Fibroblast of upper back skin (primary cell): ENCODE measurements at regions not wholly inside any gene's neighbourhood (a gene's known extent, or its start where the extent isn't known, plus 50 kb on each side); places are given as distances from the start of the nearest gene placed in this dataset.

ENCODE experiments used
- DNase-seq: peaks from one replicate; pipeline ENCODE4 v3.0.0-alpha.2; 2013

DNA sequence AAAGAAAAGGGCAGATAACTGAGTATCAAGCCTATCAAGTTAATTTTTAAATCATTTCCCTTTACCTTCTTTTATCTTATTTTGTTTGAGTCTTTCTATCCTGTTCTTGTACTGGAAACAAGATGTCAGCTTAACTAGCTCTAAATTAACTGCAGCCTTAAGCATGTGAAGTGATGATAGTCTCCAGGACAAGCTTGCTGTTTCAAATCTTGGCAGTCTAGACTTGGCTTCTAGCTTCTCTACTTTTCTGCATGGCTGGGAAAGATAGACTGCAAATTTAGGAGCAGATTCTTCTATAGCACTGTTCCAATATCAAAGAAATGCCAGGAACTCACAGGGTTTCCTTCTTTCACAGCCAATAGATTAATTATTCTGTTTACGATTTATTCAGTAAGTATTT lies 1034.4 kb downstream of the TUSC7 start:
- no peak for DNase-seq

DNA sequence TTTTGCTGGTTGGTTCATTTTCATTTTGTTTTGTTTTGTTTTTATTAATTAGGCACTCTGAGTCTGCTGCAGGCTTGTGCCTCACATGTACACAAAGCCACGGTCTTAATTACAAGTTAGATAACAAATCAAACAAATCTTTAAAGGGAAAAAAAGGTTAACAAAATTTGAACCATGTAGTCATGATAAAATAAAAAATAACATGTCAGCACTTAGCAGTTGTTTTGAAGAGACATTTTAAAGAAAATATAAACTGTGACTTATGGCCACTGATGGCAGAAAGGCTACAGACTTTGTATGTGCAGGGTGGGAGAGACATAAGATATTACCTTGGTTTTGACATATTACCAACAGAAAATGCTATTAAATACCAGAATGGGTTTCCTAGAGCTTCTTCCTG lies 1035.4 kb downstream of the TUSC7 start:
- no peak for DNase-seq

DNA sequence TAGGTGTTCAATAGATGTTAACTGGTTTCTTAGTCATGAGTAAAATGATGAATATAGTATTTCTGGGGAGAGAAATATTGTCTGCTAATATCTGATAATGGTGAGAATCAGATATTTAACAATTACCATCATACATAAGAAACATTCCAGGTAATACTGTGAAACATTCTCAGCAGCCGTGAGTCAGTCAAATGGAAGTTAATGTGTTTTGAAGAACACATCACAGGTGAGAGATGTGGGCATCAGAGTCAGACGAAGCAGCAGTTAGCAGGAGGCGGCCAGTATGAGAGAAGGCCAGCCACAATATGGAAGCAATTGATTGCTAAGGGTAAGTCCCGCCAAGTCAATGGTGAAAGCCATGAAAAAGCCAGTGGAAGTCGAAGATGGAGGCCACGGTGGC lies 1035.9 kb downstream of the TUSC7 start:
- no peak for DNase-seq

DNA sequence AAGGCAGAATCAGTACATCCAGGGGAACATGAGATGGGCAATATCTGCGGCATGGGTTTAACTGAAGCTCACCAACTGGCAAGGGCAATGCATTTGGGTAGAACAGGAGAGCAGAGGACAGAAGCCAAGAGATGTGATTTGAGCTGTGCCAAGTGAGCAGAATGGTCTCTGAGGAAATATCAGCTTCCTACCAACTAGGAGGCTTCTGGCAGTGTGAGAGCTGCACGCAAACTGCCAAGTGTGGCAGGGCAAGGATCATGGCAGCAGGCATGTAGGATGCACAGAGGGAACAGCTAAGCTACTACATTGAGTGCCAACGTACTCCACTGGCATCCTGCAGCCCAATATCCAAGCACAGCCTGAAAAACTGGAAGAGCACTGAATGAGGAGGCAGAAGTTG lies 1036.5 kb downstream of the TUSC7 start:
- DNase-seq: no peak

DNA sequence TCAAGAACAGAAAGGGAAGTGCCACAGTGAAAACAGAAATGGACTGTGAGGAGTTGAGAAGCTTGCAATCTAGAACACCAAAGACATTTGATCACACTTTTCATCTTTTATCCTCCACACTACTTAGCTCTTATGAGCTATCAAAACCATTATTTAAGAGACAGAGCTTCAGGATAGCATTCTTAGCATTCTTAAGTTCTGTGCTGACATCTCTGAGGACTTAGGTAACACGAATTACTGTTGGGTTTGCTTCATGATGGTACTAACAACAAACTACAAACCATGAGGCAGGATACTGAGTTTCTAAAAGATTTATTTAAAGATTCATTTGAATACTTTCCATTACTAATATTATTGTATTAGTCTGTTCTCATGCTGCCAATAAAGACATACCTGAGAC lies 1038.6 kb downstream of the TUSC7 start:
- DNase-seq: peak; percentile 45

DNA sequence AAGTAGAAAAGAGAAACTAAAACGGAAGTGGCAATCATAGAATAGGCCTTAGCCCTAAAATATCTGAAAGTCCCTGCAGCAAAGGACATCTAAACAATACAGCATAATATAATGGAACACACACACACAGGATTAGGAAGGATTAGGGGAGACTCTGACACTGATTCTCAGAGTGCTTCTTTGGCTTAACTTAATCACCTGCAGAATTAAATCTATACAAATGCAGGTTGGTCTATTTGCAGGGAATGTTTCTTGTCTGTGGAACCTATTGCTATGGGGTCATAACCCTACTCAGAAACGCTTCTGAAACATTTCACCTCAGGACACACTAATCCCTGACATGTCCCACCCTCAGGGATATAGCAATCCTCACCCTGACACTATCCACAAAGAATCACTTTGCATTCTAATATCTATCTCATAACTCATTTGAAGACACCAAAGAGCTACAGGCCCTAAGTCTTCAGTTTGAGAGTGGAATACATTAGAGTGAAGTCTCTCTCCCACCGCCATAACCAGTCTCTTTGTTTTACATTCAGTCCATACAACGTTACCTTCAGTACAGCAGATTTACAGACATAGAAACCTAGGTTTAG lies 1041.2 kb downstream of the TUSC7 start:
- DNase-seq: no peak

DNA sequence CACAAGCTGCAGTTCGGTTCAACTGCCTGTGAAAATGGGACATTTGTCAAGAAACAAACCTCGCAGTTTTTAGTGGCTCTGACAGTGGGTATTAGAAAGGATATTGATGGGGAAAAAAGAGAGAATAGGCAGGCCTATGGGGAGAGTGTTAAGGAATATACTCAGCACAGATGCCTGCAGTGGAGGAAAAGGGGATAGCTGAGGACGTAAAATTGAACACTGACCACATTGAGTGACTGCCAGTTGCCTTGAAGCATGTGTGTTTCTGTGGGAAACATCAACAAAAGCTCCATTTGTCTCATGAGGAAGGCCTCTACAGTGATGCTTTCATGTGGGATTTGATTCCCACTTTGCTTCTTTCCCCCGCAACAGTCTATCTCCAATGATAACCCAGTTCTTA lies 1042.1 kb downstream of the TUSC7 start:
- DNase-seq: no peak

DNA sequence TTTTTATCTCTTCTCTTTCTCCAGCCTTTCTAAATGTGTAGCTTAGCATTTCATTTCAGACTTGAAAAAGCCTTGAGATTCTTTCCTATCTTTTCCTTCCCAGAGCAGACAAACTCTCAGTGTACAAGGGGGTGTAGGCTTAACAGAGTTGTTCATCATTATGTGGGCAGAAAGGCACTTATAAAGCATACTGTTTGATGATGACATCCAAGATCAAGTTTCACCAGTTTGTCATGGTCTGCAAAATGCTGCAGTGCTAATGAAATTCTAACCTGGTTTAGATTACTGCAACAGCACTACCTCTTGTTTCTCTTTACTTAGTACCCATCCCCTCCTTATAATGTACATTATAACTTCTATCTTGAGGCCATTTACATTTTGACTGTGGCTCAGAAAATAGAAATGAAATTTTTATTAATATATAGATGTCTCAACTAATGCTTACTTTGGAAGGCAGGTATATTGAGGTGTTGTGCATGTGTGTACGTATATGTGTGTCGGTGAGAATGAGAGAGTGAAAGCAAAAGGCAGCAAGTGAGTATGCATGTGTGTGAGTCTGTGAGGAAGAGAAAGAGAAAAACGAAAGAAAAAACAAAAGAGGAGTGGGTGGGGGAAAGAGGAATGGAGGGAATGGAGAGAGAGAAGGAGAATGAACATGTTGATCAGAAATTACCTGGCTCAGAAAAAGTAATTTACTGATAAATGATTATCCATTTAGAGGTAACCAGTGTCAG lies 1043.6 kb downstream of the TUSC7 start:
- peak; percentile 87 for DNase-seq

DNA sequence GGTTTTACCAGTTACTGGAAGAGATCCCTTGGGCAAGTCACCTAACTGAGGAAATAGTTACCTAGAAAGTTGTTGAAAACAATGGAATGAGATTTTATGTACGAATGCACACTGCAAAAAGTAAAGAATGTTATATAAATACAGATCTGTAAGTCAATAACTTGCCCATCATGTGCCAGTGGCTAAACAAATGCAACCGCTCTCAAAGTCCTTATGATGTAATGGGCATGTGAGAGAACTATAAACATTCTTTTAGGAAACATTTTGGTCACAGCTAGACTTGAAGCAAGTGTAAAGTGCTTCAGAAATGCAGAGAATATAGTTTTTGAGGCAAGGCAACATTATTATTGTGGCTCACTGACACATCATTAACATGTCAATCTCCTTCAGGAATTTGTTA lies 1044.5 kb downstream of the TUSC7 start:
- DNase-seq: no peak

DNA sequence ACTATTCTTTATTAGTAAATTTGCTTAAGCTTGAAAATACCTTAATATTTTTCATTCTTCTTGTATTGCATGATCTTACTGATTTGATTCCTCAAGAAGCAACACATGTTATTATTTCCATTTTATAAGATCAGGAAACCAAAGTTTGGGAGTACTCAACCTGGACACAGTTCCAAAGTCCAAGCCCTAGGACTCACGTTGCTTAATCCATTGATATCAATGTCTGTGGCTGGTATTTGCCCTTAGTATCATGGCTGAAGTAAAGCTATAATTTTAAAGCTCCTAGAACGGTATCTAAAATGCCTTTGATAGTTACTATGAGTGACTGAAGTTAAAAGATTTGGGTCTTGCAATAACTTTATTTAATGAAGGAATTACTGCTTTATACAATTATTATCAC lies 1045.3 kb downstream of the TUSC7 start:
- DNase-seq: no peak

DNA sequence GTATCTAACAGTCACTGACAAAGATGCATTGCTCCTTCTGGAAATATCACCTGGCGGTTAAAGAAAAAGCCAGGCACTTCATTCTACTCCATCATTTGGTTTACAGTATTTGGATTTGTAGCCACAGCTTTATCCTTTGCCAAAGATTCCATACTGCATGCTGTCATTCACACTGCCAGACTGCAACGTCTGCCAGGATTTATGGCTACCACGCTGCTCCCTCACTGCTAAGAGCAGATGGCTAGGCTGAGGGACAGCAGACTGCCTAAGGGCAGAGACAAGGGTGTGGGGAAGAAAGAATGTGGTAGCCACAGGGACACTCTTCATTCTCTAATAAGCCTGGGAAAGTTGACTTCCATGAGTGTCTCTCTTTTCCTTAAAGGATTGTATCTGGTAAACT lies 1047.0 kb downstream of the TUSC7 start:
- peak; percentile 67 for DNase-seq

DNA sequence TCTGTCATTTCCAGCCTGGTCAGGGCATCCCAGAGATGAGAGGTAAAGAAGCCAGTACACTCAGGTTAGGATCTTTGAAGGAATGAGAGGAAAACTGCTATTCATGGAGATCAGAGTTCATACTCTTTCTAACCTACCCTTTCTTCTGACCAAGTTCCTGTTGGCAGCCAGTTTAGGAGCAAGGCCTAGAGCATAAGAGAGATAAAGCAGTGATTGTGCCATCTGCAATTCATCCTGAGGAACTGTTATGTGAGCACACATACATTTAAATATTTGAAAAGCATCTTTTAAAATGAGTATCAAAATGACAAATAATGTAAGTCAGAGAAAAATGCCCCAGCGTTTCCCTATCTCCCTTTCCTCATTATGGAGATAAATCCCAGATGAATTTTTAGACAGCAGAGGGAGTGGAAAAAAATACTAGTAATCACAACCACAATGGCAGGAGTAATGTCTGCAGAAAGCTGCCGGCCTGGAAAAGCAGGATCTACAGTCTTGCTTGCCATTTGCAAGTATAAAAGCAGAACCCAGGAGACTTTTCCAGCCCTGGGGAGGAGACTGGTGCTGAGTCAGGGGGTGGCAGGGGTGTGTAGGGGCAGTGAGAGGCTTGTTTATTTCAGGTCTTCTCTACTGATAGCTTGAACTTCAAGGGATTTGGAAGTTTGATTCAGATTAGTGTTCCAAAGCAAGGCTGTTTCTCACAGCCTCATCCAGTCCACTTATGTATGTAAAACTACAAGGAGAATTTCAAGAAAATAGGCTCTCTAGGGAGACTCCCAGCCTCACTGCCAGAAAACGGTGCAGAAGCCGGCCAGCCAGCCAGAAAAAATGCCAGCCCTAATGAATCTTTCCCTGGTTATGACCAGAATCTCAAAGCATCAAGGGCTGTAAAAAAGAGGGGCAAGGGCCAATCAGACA lies 1052.4 kb downstream of the TUSC7 start:
- peak; percentile 17 for DNase-seq

DNA sequence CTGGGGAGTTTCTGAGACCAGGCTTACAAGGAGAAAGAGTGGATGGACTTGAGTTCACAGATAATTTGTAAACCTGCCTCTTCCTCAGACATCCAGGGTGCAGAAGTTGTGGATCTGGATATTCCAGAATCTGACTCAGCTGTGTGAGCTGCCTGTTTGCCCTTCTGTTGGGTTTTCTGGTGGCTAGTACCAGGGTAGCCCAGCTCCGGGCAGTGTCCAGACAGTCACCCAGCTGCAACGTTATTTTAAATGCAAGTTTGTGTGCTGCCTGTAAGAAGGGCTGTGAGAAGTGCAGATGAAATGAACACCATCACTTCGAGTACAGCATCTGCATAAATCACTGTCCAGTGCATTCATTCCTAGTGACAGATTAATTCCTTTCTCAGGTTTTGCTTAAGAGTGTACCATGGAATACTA lies 1053.0 kb downstream of the TUSC7 start:
- peak; percentile 19 for DNase-seq

DNA sequence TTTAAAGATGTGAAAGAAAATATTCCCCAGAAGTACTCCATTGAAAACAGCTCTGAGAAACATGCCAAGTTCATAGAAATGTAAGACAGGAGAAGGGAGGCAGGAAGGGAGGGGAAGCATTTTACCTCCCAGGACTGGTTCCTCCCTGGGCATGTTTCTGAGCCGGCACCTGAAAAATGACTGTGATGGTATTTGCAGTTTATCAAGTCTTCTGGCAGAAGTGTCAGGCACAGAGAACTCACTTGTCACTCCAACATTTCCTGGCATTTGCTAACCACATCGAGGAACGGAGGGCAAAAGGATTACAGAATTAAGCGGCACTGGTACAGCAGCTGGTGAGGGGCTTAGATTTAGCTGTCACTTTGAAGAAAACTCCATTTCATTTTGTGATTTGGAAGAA lies 1054.0 kb downstream of the TUSC7 start:
- no peak for DNase-seq

DNA sequence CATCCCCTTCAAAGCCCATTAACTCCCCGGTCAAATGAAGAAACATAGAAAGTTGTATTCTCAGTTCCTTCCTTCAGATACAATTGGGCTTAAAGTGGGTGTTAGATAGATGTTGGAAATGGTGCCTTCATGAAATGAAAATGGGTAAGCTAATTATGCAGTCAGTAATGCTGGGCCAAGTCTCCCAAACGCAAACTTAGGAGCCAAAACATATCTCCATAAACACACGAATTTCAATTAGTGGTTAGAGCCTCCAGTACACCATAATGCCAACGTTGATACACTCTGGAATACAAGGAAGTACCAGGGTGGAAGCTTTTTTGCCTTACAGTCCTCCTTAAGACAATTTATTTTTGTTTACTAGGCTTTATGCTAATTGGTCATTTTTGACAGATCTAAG lies 1059.0 kb downstream of the TUSC7 start:
- DNase-seq: no peak

DNA sequence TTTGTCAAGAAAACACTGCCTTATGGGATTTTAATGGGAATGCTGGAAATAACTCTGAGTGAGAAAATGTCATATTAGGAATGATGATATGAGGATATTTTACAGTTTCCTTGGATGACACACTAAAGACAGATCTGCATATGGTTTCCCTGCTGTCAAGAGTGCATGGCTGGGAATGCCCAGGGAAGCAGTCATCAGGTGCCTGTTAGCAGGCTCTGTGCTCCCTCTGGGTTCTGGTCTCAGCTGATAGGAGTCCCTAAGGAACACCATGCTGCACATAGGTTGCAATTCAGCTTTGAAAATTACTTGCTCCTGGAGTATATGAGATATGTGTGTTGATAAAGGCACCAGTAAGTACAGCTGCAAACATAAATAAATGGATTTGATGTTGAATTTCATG lies 1064.6 kb downstream of the TUSC7 start:
- no peak for DNase-seq

DNA sequence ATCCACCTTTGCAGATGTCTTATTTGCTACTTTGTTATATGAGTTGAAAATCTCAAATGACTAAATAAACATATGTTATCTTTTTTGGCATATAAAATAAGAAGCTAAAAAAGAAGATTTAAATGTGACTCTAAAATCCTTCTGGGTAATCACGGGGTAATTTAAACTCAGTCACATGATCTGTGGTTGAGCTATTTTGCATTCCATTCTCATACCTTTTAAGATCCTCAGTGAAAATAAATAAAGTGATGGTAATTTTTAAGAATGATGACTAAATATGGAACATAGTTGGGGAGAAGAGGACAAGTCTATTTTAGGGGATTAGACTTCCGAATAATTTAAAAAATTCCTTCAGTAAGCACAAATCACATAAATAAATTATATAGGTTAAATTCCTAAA lies 1076.8 kb downstream of the TUSC7 start:
- DNase-seq: peak; percentile 65

DNA sequence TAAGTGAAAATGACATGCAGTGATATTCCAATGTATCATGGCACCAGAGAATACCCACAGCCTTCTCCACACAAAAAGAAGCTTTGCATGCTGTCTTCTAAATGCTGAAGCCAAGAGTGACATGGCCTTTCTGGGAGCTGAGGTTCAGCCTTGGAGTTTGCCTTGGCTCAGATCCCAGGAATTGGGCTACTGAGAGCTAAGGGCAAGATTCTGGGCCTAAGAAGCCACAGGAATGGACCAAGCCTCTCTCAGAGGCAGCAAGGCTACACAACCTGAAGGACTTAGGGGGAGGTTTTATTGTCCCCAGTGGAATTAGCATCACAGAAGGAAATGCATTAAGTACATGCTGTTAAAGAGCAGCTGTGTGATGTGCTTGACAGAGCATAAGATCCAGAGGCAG lies 1078.5 kb downstream of the TUSC7 start:
- DNase-seq: peak; percentile 99

DNA sequence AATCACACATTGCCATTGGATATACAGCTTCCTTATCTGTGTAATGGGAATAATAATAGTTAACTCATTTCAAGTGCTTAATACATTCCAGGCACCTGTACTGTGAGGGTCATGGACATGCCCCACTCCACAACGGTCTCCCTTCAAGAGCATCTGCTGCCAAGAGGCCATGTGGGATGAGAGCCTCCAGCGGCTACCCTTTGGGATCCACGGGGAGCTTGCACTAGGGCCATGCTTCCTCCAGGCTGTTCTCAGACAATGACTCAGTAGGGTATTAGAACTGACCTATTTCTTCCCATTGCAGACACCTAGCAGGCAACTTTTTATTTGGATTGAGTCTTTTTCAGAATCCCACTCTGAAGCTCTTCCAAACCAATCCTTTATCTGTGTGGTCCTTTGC lies 1078.9 kb downstream of the TUSC7 start:
- DNase-seq: peak; percentile 61

DNA sequence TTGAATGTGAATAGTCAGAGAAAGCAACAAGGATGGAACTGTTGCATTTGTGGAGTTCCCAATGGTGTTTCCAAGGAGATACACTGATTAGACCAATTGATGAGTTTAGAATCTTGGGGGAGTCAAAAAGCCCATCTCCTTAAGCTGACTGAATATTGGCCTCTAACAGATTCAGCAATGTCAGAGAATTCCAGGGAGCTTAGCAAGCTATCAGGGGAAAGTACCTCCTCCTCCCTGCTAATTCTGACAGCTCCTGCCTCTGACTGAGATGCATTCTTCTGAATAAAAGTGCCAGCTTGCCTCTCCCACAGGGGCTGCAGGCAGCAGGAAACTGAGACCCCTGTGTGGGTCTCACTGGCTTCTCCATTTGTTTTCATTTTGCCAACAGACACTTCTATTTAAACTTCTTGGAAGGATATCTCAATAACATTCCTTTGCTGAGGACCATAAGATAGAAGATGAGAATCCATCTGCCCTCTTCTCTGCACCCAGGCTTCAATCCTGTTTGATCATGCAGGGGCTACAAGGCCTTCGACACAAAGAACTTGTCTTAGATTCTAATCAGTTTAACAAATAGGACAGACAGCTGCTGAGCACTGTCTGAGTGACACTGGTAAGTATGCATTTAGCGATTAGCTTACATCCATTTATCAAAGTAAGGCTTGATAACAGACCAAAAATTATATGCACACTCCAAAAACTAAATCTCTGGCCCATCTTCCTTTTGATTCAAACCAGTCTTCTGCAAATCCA lies 1080.8 kb downstream of the TUSC7 start:
- peak; percentile 57 for DNase-seq

DNA sequence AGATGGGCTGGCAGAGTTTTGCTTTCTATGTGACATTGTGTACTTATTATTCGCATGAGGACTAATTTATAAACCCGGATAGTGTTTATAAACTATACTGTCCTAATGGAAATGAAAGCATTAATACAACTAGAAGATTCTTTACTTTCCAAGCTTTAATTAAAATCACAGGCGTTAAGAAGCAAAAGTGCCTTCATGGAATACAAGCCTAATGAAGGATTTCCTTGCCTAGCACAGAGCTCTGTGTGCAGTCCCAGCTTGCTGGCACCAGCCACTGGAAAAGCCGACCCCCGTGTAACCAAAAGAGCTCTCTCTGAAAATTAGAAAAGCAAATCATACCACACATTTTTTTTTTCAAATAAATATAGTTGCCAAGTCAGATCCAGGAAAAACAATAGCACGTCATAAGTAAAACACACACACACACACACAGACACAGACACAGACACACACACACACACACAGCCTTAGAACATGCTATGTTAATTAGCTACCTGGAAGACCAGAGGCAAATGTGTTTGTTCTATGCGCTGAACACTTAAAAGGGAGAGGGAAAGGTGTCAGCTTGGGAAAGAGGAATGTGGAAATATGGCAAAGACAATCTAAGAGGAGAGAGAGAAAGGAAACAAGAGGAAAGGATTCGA lies 1084.2 kb downstream of the TUSC7 start:
- DNase-seq: peak; percentile 1

DNA sequence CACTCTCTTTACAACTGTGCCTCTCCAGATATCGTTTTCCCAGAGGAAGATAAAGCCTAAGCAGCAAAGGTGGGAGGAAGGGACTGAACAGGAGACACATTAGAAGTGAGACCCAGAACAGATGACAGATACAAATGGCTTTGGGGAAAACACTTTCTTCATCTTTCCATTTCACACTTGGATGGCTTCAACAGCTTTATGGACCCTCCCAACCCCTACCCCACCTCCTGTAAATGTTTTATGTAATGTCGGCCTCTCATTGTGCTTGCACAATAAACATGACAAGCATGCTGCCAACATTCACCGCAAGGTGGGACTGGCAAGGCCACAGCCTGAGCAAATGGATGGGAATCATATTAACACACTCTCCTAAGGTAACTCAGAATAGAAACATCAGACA lies 1088.6 kb downstream of the TUSC7 start:
- no peak for DNase-seq
